ENCODE measurements at regions not wholly inside any gene's neighbourhood (a gene's known extent, or its start where the extent isn't known, plus 50 kb on each side); places are given as distances from the start of the nearest gene placed in this dataset.
"Not testable (repeated sequence)": the region's sequence is repeated elsewhere in the genome, so short reads cannot be mapped to it uniquely, and the experiment has no call there.

GRCh38 chr16:59634951-59635350 lies 900.8 kb upstream of the GOT2 start:
- H3K4me1 ChIP-seq = no peaks in the 10 kb centered on the region
- 58% methylated on average over 1 of the region's 1 CpG for WGBS
- no peaks in the 10 kb centered on the region for H3K27me3 ChIP-seq
- no peak overlapping the region for H3K27ac ChIP-seq
- no peak for TF ChIP-seq CTCF (IDR thresholded peaks at IDR 0.05)
- TF ChIP-seq POLR2AphosphoS5 (IDR thresholded peaks at IDR 0.05) = no peak
- no peak for TF ChIP-seq POLR2A (IDR thresholded peaks at IDR 0.05)
- TF ChIP-seq EP300 (IDR thresholded peaks at IDR 0.05) = no peak
- H3K36me3 ChIP-seq = no peaks in the 10 kb centered on the region
- no peak overlapping the region for H3K4me3 ChIP-seq
- no peak for DNase-seq (ENCODE audit: low spot score in 2 of 2)
- H3K9me3 ChIP-seq = no peaks in the 10 kb centered on the region

- TF ChIP-seq EP300 (IDR thresholded peaks at IDR 0.05) = no peak
- no peak for TF ChIP-seq POLR2AphosphoS5 (IDR thresholded peaks at IDR 0.05)
- no peak for TF ChIP-seq CTCF (IDR thresholded peaks at IDR 0.05)
- no peak for TF ChIP-seq POLR2A (IDR thresholded peaks at IDR 0.05)
- H3K27me3 ChIP-seq = no peaks in the 10 kb centered on the region
- DNase-seq (ENCODE audit: low spot score in 2 of 2) = no peak
- no peaks in the 10 kb centered on the region for H3K4me1 ChIP-seq
- WGBS = 55% methylated on average over 4 of the region's 4 CpGs
- no peaks in the 10 kb centered on the region for H3K36me3 ChIP-seq
- no peak overlapping the region for H3K27ac ChIP-seq
- no peak overlapping the region for H3K4me3 ChIP-seq
- no peaks in the 10 kb centered on the region for H3K9me3 ChIP-seq
Observed at GRCh38 chr16:59634004-59634579, 900.0 kb upstream of the GOT2 start.

GRCh38 chr16:59632276-59632855 lies 898.2 kb upstream of the GOT2 start:
- 83% methylated on average over 3 of the region's 3 CpGs for WGBS
- no peak for DNase-seq (ENCODE audit: low spot score in 2 of 2)
- Histone ChIP-seq H3K27me3 (no peaks in the 10 kb centered on the region), H3K4me1 (no peaks in the 10 kb centered on the region), H3K36me3 (no peaks in the 10 kb centered on the region), H3K4me3 (no peak overlapping the region), H3K9me3 (no peaks in the 10 kb centered on the region), H3K27ac (no peak overlapping the region)
- TF ChIP-seq POLR2A (IDR thresholded peaks at IDR 0.05) (no peak), CTCF (IDR thresholded peaks at IDR 0.05) (no peak), EP300 (IDR thresholded peaks at IDR 0.05) (no peak), POLR2AphosphoS5 (IDR thresholded peaks at IDR 0.05) (no peak)

- H3K36me3 ChIP-seq; DNase-seq (ENCODE audit: low spot score in 2 of 2); H3K9me3 ChIP-seq; H3K4me1 ChIP-seq; H3K27me3 ChIP-seq; H3K27ac ChIP-seq; H3K4me3 ChIP-seq: not testable (repeated sequence)
- 66% methylated on average over 2 of the region's 2 CpGs for WGBS
Observed at GRCh38 chr16:59624381-59624780, 890.3 kb upstream of the GOT2 start.

GRCh38 chr16:59614466-59615240 lies 880.5 kb upstream of the GOT2 start:
- Histone ChIP-seq H3K9me3 (no peaks in the 10 kb centered on the region), H3K36me3 (no peaks in the 10 kb centered on the region), H3K27ac (no peak overlapping the region), H3K27me3 (no peaks in the 10 kb centered on the region), H3K4me3 (no peak overlapping the region), H3K4me1 (no peaks in the 10 kb centered on the region)
- 84% methylated on average over 2 of the region's 2 CpGs for WGBS
- DNase-seq (ENCODE audit: low spot score in 2 of 2) = no peak
- TF ChIP-seq POLR2AphosphoS5 (IDR thresholded peaks at IDR 0.05) (no peak), CTCF (IDR thresholded peaks at IDR 0.05) (no peak), POLR2A (IDR thresholded peaks at IDR 0.05) (no peak), EP300 (IDR thresholded peaks at IDR 0.05) (no peak)

- not testable (repeated sequence) for H3K9me3 ChIP-seq; H3K27me3 ChIP-seq; H3K4me3 ChIP-seq; H3K4me1 ChIP-seq; H3K36me3 ChIP-seq; DNase-seq (ENCODE audit: low spot score in 2 of 2); H3K27ac ChIP-seq
- WGBS = 59% methylated on average over 8 of the region's 8 CpGs
Observed at GRCh38 chr16:59612910-59613620, 878.9 kb upstream of the GOT2 start.
